CD14-positive monocyte (primary cell): ENCODE measurements at regions not wholly inside any gene's neighbourhood (a gene's known extent, or its start where the extent isn't known, plus 50 kb on each side); places are given as distances from the start of the nearest gene placed in this dataset. TPM values are rescaled to one million over a fixed set of nuclear protein-coding genes. Genes with fewer than 3 reads are reported as not detected.

Experiments used
- DNase-seq, 3 donors: peaks; one replicate each; pipeline ENCODE4 v3.0.0-alpha.2; 2011 to 2022
- H2AFZ ChIP-seq: 2 replicates; pipeline ENCODE4 v1.6.0; 2012; ENCODE audit warnings: mild to moderate bottlenecking, low read depth, low read length, inconsistent platforms; ENCODE audit not compliant: insufficient read depth, poor library complexity, severe bottlenecking
- H3K27ac ChIP-seq, 2 donors: 1 replicate in 1 of 2; 2 replicates in 1 of 2; pipeline ENCODE4 v1.5.1; 2012 to 2013; ENCODE audit warnings: low read length in 2 of 2, control low read depth in 1 of 2, inconsistent platforms in 1 of 2, low read depth in 1 of 2, mild to moderate bottlenecking in 1 of 2
- H3K27me3 ChIP-seq, 2 donors: one replicate each; pipeline versions ENCODE4 v1.6.0 to v1.6.1; 2011 to 2013; ENCODE audit warnings: low read length in 2 of 2; ENCODE audit not compliant: control insufficient read depth in 2 of 2, insufficient read depth in 2 of 2
- H3K36me3 ChIP-seq, 2 donors: replicated peaks in 1 of 2; 1 replicate in 1 of 2; 2 replicates in 1 of 2; pipeline versions ENCODE4 v1.5.1 to v1.6.1; 2012 to 2013; ENCODE audit warnings: low read length in 2 of 2, control low read depth in 1 of 2, inconsistent platforms in 1 of 2, mild to moderate bottlenecking in 1 of 2; ENCODE audit not compliant: insufficient read depth in 2 of 2, control insufficient read depth in 1 of 2
- H3K4me1 ChIP-seq, 2 donors: 1 replicate in 1 of 2; 2 replicates in 1 of 2; pipeline versions ENCODE4 v1.5.1 to v1.6.1; 2012 to 2013; ENCODE audit warnings: low read length in 2 of 2, control low read depth in 1 of 2, inconsistent platforms in 1 of 2, mild to moderate bottlenecking in 1 of 2, moderate library complexity in 1 of 2; ENCODE audit not compliant: insufficient read depth in 2 of 2, control insufficient read depth in 1 of 2
- H3K4me2 ChIP-seq: replicated peaks from 2 replicates; pipeline ENCODE3; 2012; ENCODE audit warnings: low read length, moderate library complexity, mild to moderate bottlenecking; ENCODE audit not compliant: poor library complexity, severe bottlenecking; ENCODE audit errors: extremely low read depth
- H3K4me3 ChIP-seq, 3 experiments: fragments of 200-600 bp in 1 of 3; sonication (generic) in 1 of 3; replicated peaks in 1 of 3; 1 replicate in 2 of 3; 2 replicates in 1 of 3; pipeline ENCODE4 v1.5.1; 2011 to 2013; ENCODE audit warnings: low read length in 3 of 3, mild to moderate bottlenecking in 3 of 3, control low read depth in 2 of 3, low read depth in 2 of 3, inconsistent platforms in 1 of 3, moderate library complexity in 1 of 3
- H3K79me2 ChIP-seq: 2 replicates; pipeline ENCODE4 v1.6.0; 2012; ENCODE audit warnings: mild to moderate bottlenecking, control low read depth, inconsistent platforms, low read length, moderate library complexity; ENCODE audit not compliant: insufficient read depth
- H3K9ac ChIP-seq: 2 replicates; pipeline ENCODE4 v1.6.0; 2017; ENCODE audit warnings: low read length, mild to moderate bottlenecking; ENCODE audit not compliant: insufficient read depth, poor library complexity, severe bottlenecking
- H3K9me3 ChIP-seq, 2 donors: replicated peaks in 1 of 2; 1 replicate in 1 of 2; 2 replicates in 1 of 2; pipeline versions ENCODE4 v1.5.1 to v1.6.1; 2012 to 2013; ENCODE audit warnings: low read length in 2 of 2, control low read depth in 1 of 2; ENCODE audit not compliant: control insufficient read depth in 1 of 2, insufficient read depth in 1 of 2
- H4K20me1 ChIP-seq: 2 replicates; pipeline ENCODE4 v1.6.0; 2012; ENCODE audit warnings: mild to moderate bottlenecking, low read length, control low read depth, moderate library complexity; ENCODE audit not compliant: insufficient read depth
- H3K27ac Mint-ChIP-seq, 7 donors: one replicate each; pipeline ENCODE4 v1.8.0; 2020; ENCODE audit warnings: mild to moderate bottlenecking in 7 of 7, mixed read lengths in 7 of 7, moderate library complexity in 6 of 7, inconsistent platforms in 2 of 7
- H3K27me3 Mint-ChIP-seq, 3 donors: one replicate each; pipeline ENCODE4 v1.8.0; 2021 to 2022; ENCODE audit warnings: low read depth in 3 of 3, mild to moderate bottlenecking in 3 of 3, mixed read lengths in 3 of 3, moderate library complexity in 3 of 3, inconsistent platforms in 1 of 3
- H3K36me3 Mint-ChIP-seq, 2 donors: one replicate each; pipeline ENCODE4 v1.8.0; 2020; ENCODE audit warnings: mixed read lengths in 2 of 2, inconsistent platforms in 1 of 2, mild to moderate bottlenecking in 1 of 2
- H3K4me1 Mint-ChIP-seq: one replicate; pipeline ENCODE4 v1.8.0; 2020; ENCODE audit warnings: mild to moderate bottlenecking, mixed read lengths
- H3K4me3 Mint-ChIP-seq, 2 donors: one replicate each; pipeline ENCODE4 v1.8.0; 2020; ENCODE audit warnings: mild to moderate bottlenecking in 2 of 2, mixed read lengths in 2 of 2, moderate library complexity in 1 of 2
- H3K9me3 Mint-ChIP-seq, 7 donors: one replicate each; pipeline ENCODE4 v1.8.0; 2020 to 2022; ENCODE audit warnings: mixed read lengths in 7 of 7, mild to moderate bottlenecking in 6 of 7, moderate library complexity in 6 of 7, inconsistent platforms in 2 of 7
- CTCF ChIP-seq: fragments of 200-600 bp; IDR thresholded peaks from one replicate; pipeline ENCODE4 v1.8.0; 2022; ENCODE audit warnings: antibody characterized with exemption, mild to moderate bottlenecking
- WGBS: methylation state at CpG from one replicate; pipeline ENCODE4 v1.1.5; 2013; ENCODE audit warnings: missing lambda C conversion rate; ENCODE audit not compliant: insufficient coverage; 5-methylcytosine and 5-hydroxymethylcytosine counted together
- intact Hi-C, 2 donors: fragments of 100-400 bp; cut with micrococcal nuclease; formaldehyde crosslinking; loops; one replicate each; pipeline versions ENCODE4 v1.15.0 to v1.15.1; 2023
- small RNA-seq: library from RNA; depleted of rRNA; stranded (forward); fragments of <200 nt; gene quantifications from one replicate; pipeline ENCODE3, GENCODE V24; 2012; ENCODE audit warnings: low read depth; ENCODE audit not compliant: insufficient read length

DNA sequence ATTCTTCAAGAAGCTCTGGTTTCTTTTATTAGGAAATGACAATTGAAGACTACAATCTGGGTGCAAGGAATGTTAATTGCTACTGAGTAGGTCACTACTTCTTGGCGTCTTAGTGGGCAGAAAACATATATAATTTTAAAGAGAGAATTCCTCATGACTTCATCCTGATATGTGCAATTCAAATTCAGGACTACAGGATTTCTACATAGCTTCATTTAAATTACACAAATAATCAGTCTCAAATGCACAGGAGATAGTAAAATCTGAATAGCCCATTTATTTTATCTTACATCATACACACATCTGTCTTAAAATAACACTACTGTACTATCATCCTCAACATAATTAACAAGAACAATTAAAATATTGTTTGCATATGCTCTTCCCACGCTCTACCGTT is 52.5 kb upstream of the GPR149 start:
- Histone ChIP-seq H3K79me2 (no peaks in the 10 kb centered on the region), H3K4me1 (no peaks in the 10 kb centered on the region), H3K4me2 (no peak overlapping the region), H3K9ac (no peak overlapping the region), H3K36me3 (no peaks in the 10 kb centered on the region), H3K27ac (no peak overlapping the region), H3K9me3 (peaks cover 5 to 13% of the 10 kb centered on the region in 2 donors), H4K20me1 (no peaks in the 10 kb centered on the region), H2AFZ (no peak overlapping the region), H3K27me3 (no peaks in the 10 kb centered on the region), H3K4me3 (no peak overlapping the region)
- Mint-ChIP-seq H3K4me3 (no peak overlapping the region), H3K36me3 (no peaks in the 10 kb centered on the region), H3K27ac (no peak overlapping the region), H3K27me3 (peaks cover 0 to 1% (median 1%) of the 10 kb centered on the region in 3 donors), H3K4me1 (no peaks in the 10 kb centered on the region), H3K9me3 (peaks cover 0 to 10% (median 6%) of the 10 kb centered on the region in 7 donors)
- no peak for DNase-seq
- WGBS: no CpG with 5 or more reads among the region's 3 CpGs
- no peak for TF ChIP-seq CTCF
- intact Hi-C loops: no loop called here

- Histone ChIP-seq H3K27ac (no peak overlapping the region), H3K9me3 (no peaks in the 10 kb centered on the region), H3K27me3 (no peaks in the 10 kb centered on the region), H4K20me1 (no peaks in the 10 kb centered on the region), H3K4me2 (no peak overlapping the region), H3K4me1 (no peaks in the 10 kb centered on the region), H3K36me3 (no peaks in the 10 kb centered on the region), H3K79me2 (no peaks in the 10 kb centered on the region), H3K4me3 (no peak overlapping the region), H2AFZ (no peak overlapping the region), H3K9ac (no peak overlapping the region)
- Mint-ChIP-seq H3K4me1 (no peaks in the 10 kb centered on the region), H3K36me3 (no peaks in the 10 kb centered on the region), H3K9me3 (peaks cover 2 to 11% (median 5%) of the 10 kb centered on the region in 7 donors), H3K27ac (no peak overlapping the region), H3K27me3 (peaks cover 0 to 1% (median 1%) of the 10 kb centered on the region in 3 donors), H3K4me3 (no peak overlapping the region)
- WGBS: 100% methylated on average over 2 of the region's 4 CpGs
- TF ChIP-seq CTCF: no peak
- DNase-seq: no peak
- intact Hi-C loops: no loop called here
These were observed 50.0 kb upstream of the GPR149 start for GRCh38 chr3:154480033-154480432.

Small RNA genes in the stretch of these regions (small RNA-seq; reads per million reads assigned to genes)
- gene DYNLL1P5: not detected
